Liver (tissue), 8 donors: ENCODE measurements at regions not wholly inside any gene's neighbourhood (a gene's known extent, or its start where the extent isn't known, plus 50 kb on each side); places are given as distances from the start of the nearest gene placed in this dataset.

Experiments used
- DNase-seq: peaks from one replicate; pipeline ENCODE4 v3.0.0-alpha.2; 2017; ENCODE audit warnings: low spot score
- H3K27ac ChIP-seq, 2 donors: one replicate each; pipeline ENCODE4 v1.7.0; 2013; ENCODE audit warnings: inconsistent platforms in 2 of 2, low read length in 2 of 2, control low read depth in 1 of 2, low read depth in 1 of 2, mild to moderate bottlenecking in 1 of 2
- H3K27me3 ChIP-seq, 4 donors: one replicate each; pipeline versions ENCODE4 v1.6.1 to v1.7.0; 2013; ENCODE audit warnings: low read length in 3 of 4, inconsistent platforms in 1 of 4, mild to moderate bottlenecking in 1 of 4, moderate library complexity in 1 of 4; ENCODE audit not compliant: control insufficient read depth in 4 of 4, insufficient read depth in 4 of 4
- H3K36me3 ChIP-seq, 4 donors: one replicate each; pipeline versions ENCODE4 v1.6.1 to v1.7.0; 2013; ENCODE audit warnings: low read length in 3 of 4, mild to moderate bottlenecking in 3 of 4, low read depth in 1 of 4, moderate library complexity in 1 of 4; ENCODE audit not compliant: control insufficient read depth in 4 of 4, insufficient read depth in 3 of 4
- H3K4me1 ChIP-seq, 4 donors: one replicate each; pipeline versions ENCODE4 v1.6.1 to v1.7.0; 2013; ENCODE audit warnings: low read length in 3 of 4, mild to moderate bottlenecking in 3 of 4, moderate library complexity in 1 of 4; ENCODE audit not compliant: control insufficient read depth in 4 of 4, insufficient read depth in 4 of 4
- H3K4me3 ChIP-seq, 3 donors: one replicate each; pipeline versions ENCODE4 v1.6.1 to v1.7.0; 2013; ENCODE audit warnings: low read length in 3 of 3, control low read depth in 1 of 3, low read depth in 1 of 3, mild to moderate bottlenecking in 1 of 3
- H3K9ac ChIP-seq, 2 donors: one replicate each; pipeline ENCODE4 v1.7.0; 2013; ENCODE audit warnings: low read length in 2 of 2, mild to moderate bottlenecking in 2 of 2, moderate library complexity in 2 of 2, control low read depth in 1 of 2, low read depth in 1 of 2
- H3K9me3 ChIP-seq, 4 donors: one replicate each; pipeline versions ENCODE4 v1.6.1 to v1.7.0; 2013; ENCODE audit warnings: low read length in 3 of 4; ENCODE audit not compliant: control insufficient read depth in 4 of 4
- EGR1 ChIP-seq, 2 donors: IDR thresholded peaks; 2 replicates each; pipeline ENCODE4 v1.6.1; 2016 to 2018; ENCODE audit warnings: antibody characterized with exemption in 2 of 2, low read depth in 2 of 2
- FOXA1 ChIP-seq: IDR thresholded peaks from 2 replicates; pipeline ENCODE4 v1.6.1; 2016; ENCODE audit warnings: antibody characterized with exemption
- FOXA2 ChIP-seq: IDR thresholded peaks from 2 replicates; pipeline ENCODE4 v1.6.1; 2016; ENCODE audit warnings: antibody characterized with exemption
- GABPA ChIP-seq, 2 donors: IDR thresholded peaks in 1 of 2; conservative IDR thresholded peaks in 1 of 2; 2 replicates each; pipeline ENCODE4 v1.6.1; 2016; ENCODE audit warnings: antibody characterized with exemption in 2 of 2, mild to moderate bottlenecking in 1 of 2, moderate library complexity in 1 of 2
- HNF4A ChIP-seq, 2 donors: conservative IDR thresholded peaks; 2 replicates each; pipeline ENCODE4 v1.6.1; 2016; ENCODE audit warnings: antibody characterized with exemption in 2 of 2, mild to moderate bottlenecking in 2 of 2
- HNF4G ChIP-seq: IDR thresholded peaks from 2 replicates; pipeline ENCODE4 v1.6.1; 2016; ENCODE audit warnings: antibody characterized with exemption
- JUND ChIP-seq, 2 donors: IDR thresholded peaks; 2 replicates each; pipeline ENCODE4 v1.6.1; 2016; ENCODE audit warnings: antibody characterized with exemption in 2 of 2
- MAX ChIP-seq: IDR thresholded peaks from 2 replicates; pipeline ENCODE4 v1.6.1; 2016; ENCODE audit warnings: antibody characterized with exemption
- NR2F2 ChIP-seq: IDR thresholded peaks from 2 replicates; pipeline ENCODE4 v1.6.1; 2016; ENCODE audit warnings: antibody characterized with exemption
- RAD21 ChIP-seq, 2 donors: IDR thresholded peaks; 2 replicates each; pipeline ENCODE4 v1.6.1; 2016; ENCODE audit warnings: antibody characterized with exemption in 2 of 2, mild to moderate bottlenecking in 2 of 2
- REST ChIP-seq: IDR thresholded peaks from 2 replicates; pipeline ENCODE4 v1.6.1; 2016; ENCODE audit warnings: antibody characterized with exemption, mild to moderate bottlenecking
- RXRA ChIP-seq, 2 donors: IDR thresholded peaks; 2 replicates each; pipeline ENCODE4 v1.6.1; 2017 to 2018; ENCODE audit warnings: antibody characterized with exemption in 2 of 2, mild to moderate bottlenecking in 1 of 2
- SP1 ChIP-seq: IDR thresholded peaks from 2 replicates; pipeline ENCODE4 v1.6.1; 2018; ENCODE audit warnings: antibody characterized with exemption, mild to moderate bottlenecking
- TAF1 ChIP-seq: conservative IDR thresholded peaks from 2 replicates; pipeline ENCODE4 v1.6.1; 2016; ENCODE audit warnings: antibody characterized with exemption, mild to moderate bottlenecking
- YY1 ChIP-seq: IDR thresholded peaks from 2 replicates; pipeline ENCODE4 v1.6.1; 2016; ENCODE audit warnings: antibody characterized with exemption, mild to moderate bottlenecking
- ZBTB33 ChIP-seq: IDR thresholded peaks from 2 replicates; pipeline ENCODE4 v1.6.1; 2016; ENCODE audit warnings: antibody characterized with exemption
- WGBS: extraction: QIAGEN DNeasy Blood & Tissue Kit; methylation state at CpG from one replicate; pipeline ENCODE4 v1.1.7; 2013; 5-methylcytosine and 5-hydroxymethylcytosine counted together
- TF ChIP-seq, protein P1 (sequence below): fragments of 150-350 bp; IDR thresholded peaks from 2 replicates; pipeline ENCODE4 v1.5.1; 2017; ENCODE audit warnings: improper control_type of control experiment, low read depth, low read length; ENCODE audit not compliant: missing input control
- TF ChIP-seq, protein P2 (sequence below): IDR thresholded peaks from 2 replicates; pipeline ENCODE4 v1.6.1; 2016; ENCODE audit warnings: antibody characterized with exemption
- donor health status: healthy.
- donor health status: healthy.
- donor health status: healthy.
- donor health status: healthy.
- donor health status: healthy.

- Histone ChIP-seq H3K9ac (no peak overlapping the region), H3K27me3 (no peaks in the 10 kb centered on the region), H3K36me3 (no peaks in the 10 kb centered on the region), H3K9me3 (no peaks in the 10 kb centered on the region), H3K4me1 (no peaks in the 10 kb centered on the region), H3K27ac (no peak overlapping the region), H3K4me3 (no peak overlapping the region)
- no peak for TF ChIP-seq MAX
- TF ChIP-seq HNF4G: no peak
- TF ChIP-seq FOXA2: no peak
- no peak for TF ChIP-seq FOXA1
- no peak for TF ChIP-seq JUND (IDR thresholded peaks at IDR 0.05)
- no peak for TF ChIP-seq RXRA (IDR thresholded peaks at IDR 0.05)
- no peak for TF ChIP-seq NR2F2
- no peak for TF ChIP-seq EGR1 (IDR thresholded peaks at IDR 0.05; ENCODE audit: low read depth in 2 of 2)
- TF ChIP-seq, protein P1, sequence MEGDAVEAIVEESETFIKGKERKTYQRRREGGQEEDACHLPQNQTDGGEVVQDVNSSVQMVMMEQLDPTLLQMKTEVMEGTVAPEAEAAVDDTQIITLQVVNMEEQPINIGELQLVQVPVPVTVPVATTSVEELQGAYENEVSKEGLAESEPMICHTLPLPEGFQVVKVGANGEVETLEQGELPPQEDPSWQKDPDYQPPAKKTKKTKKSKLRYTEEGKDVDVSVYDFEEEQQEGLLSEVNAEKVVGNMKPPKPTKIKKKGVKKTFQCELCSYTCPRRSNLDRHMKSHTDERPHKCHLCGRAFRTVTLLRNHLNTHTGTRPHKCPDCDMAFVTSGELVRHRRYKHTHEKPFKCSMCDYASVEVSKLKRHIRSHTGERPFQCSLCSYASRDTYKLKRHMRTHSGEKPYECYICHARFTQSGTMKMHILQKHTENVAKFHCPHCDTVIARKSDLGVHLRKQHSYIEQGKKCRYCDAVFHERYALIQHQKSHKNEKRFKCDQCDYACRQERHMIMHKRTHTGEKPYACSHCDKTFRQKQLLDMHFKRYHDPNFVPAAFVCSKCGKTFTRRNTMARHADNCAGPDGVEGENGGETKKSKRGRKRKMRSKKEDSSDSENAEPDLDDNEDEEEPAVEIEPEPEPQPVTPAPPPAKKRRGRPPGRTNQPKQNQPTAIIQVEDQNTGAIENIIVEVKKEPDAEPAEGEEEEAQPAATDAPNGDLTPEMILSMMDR: no peak
- TF ChIP-seq RAD21 (IDR thresholded peaks at IDR 0.05): no peak
- TF ChIP-seq, protein P2, sequence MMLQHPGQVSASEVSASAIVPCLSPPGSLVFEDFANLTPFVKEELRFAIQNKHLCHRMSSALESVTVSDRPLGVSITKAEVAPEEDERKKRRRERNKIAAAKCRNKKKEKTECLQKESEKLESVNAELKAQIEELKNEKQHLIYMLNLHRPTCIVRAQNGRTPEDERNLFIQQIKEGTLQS: no peak
- TF ChIP-seq GABPA (IDR thresholded peaks at IDR 0.05 in 1 of 2, conservative IDR thresholded peaks at IDR 0.05 in 1 of 2): no peak
- TF ChIP-seq YY1: no peak
- no peak for TF ChIP-seq ZBTB33
- TF ChIP-seq HNF4A (conservative IDR thresholded peaks at IDR 0.05): no peak
- no peak for TF ChIP-seq TAF1
- no peak for TF ChIP-seq SP1
- no peak for TF ChIP-seq REST
- no peak for DNase-seq
- WGBS: 54% methylated on average over 1 of the region's 1 CpG
Measured at GRCh38 chr1:78355656-78356055, 135.1 kb upstream of the PTGFR start.

GRCh38 chr1:78358165-78358564, 132.6 kb upstream of the PTGFR start:
- no peak for DNase-seq
- H3K27ac ChIP-seq: no peak overlapping the region
- H3K9ac ChIP-seq: no peak overlapping the region
- H3K4me3 ChIP-seq: no peak overlapping the region
- no peaks in the 10 kb centered on the region for H3K27me3 ChIP-seq
- WGBS: 93% methylated on average over 3 of the region's 3 CpGs
- H3K9me3 ChIP-seq: no peaks in the 10 kb centered on the region
- H3K36me3 ChIP-seq: no peaks in the 10 kb centered on the region
- no peaks in the 10 kb centered on the region for H3K4me1 ChIP-seq
- TF ChIP-seq JUND (IDR thresholded peaks at IDR 0.05) (no peak), FOXA2 (no peak), TAF1 (no peak), FOXA1 (no peak), NR2F2 (no peak), RXRA (IDR thresholded peaks at IDR 0.05) (no peak), GABPA (IDR thresholded peaks at IDR 0.05 in 1 of 2, conservative IDR thresholded peaks at IDR 0.05 in 1 of 2) (no peak), HNF4A (conservative IDR thresholded peaks at IDR 0.05) (no peak), MAX (no peak), RAD21 (IDR thresholded peaks at IDR 0.05) (no peak), HNF4G (no peak), YY1 (no peak), ZBTB33 (no peak), SP1 (no peak)
- TF ChIP-seq, protein P2: no peak
- TF ChIP-seq, protein P1: no peak
